WTC11 (cell line): ENCODE measurements at regions not wholly inside any gene's neighbourhood (a gene's known extent, or its start where the extent isn't known, plus 50 kb on each side); places are given as distances from the start of the nearest gene placed in this dataset.

Experiments used
- ATAC-seq: fragments of 200-7000 bp; cut with Tn5 transposase; 2 replicates; pipeline ENCODE4 v1.10.0; 2021; ENCODE audit warnings: mild to moderate bottlenecking, moderate library complexity
- CTCF ChIA-PET: fragments of 300-600 bp; sonication (Branson Sonifier 250); formaldehyde crosslinking; loops from one replicate; lab custom pipeline; 2021; ENCODE audit warnings: antibody characterized with exemption; lab: Charles Lee
- POLR2A ChIA-PET: fragments of 350-600 bp; sonication (Branson Sonifier 250); formaldehyde crosslinking; loops from one replicate; lab custom pipeline; 2021; ENCODE audit warnings: antibody characterized with exemption; lab: Charles Lee
- DNase-seq: peaks from one replicate; pipeline ENCODE4 v3.0.0; 2021; ENCODE audit warnings: low spot score
- H3K27ac Mint-ChIP-seq: 2 replicates; pipeline ENCODE4 v1.8.0; 2021; ENCODE audit warnings: mixed read lengths
- H3K27me3 Mint-ChIP-seq: 2 replicates; pipeline ENCODE4 v1.8.0; 2021; ENCODE audit warnings: low read depth, mild to moderate bottlenecking, moderate library complexity, mixed read lengths
- H3K36me3 Mint-ChIP-seq: 2 replicates; pipeline ENCODE4 v1.8.0; 2021; ENCODE audit warnings: mixed read lengths
- H3K4me1 Mint-ChIP-seq: 2 replicates; pipeline ENCODE4 v1.8.0; 2022; ENCODE audit warnings: mixed read lengths
- H3K4me3 Mint-ChIP-seq: 2 replicates; pipeline ENCODE4 v1.8.0; 2021; ENCODE audit warnings: mild to moderate bottlenecking, moderate library complexity, mixed read lengths
- H3K9me3 Mint-ChIP-seq: 2 replicates; pipeline ENCODE4 v1.8.0; 2021; ENCODE audit warnings: mixed read lengths
- ATF2 ChIP-seq: sonication (generic); formaldehyde crosslinking; IDR thresholded peaks from 2 replicates; pipeline ENCODE4 v1.8.1; 2022; ENCODE audit warnings: low read depth, missing genetic modification reagents, borderline replicate concordance
- ATF6 ChIP-seq: sonication (generic); formaldehyde crosslinking; IDR thresholded peaks from 2 replicates; pipeline ENCODE4 v1.8.1; 2023; ENCODE audit warnings: mild to moderate bottlenecking, missing genetic modification reagents
- E2F1 ChIP-seq: sonication (generic); formaldehyde crosslinking; IDR thresholded peaks from 2 replicates; pipeline ENCODE4 v1.8.0; 2022; ENCODE audit warnings: mild to moderate bottlenecking, missing genetic modification reagents
- ELF4 ChIP-seq: sonication (generic); formaldehyde crosslinking; IDR thresholded peaks from 2 replicates; pipeline ENCODE4 v1.8.1; 2022; ENCODE audit warnings: low read depth, mild to moderate bottlenecking, moderate library complexity, missing genetic modification reagents
- EMX1 ChIP-seq: fragments of 250-450 bp; sonication (Bioruptor Pico); IDR thresholded peaks from 2 replicates; pipeline ENCODE4 v1.8.0; 2021; ENCODE audit warnings: mild to moderate bottlenecking
- FOXK1 ChIP-seq: sonication (generic); formaldehyde crosslinking; IDR thresholded peaks from 2 replicates; pipeline ENCODE4 v1.8.0; 2022; ENCODE audit warnings: mild to moderate bottlenecking, moderate library complexity, missing genetic modification reagents
- HMGXB4 ChIP-seq: sonication (generic); formaldehyde crosslinking; IDR thresholded peaks from 2 replicates; pipeline ENCODE4 v1.8.1; 2023; ENCODE audit warnings: mild to moderate bottlenecking, moderate library complexity, missing genetic modification reagents
- MXD4 ChIP-seq: fragments of 250-450 bp; sonication (Bioruptor Pico); IDR thresholded peaks from 2 replicates; pipeline ENCODE4 v1.8.0; 2021; ENCODE audit warnings: mild to moderate bottlenecking, moderate library complexity, borderline replicate concordance
- NFYB ChIP-seq: sonication (generic); formaldehyde crosslinking; conservative IDR thresholded peaks from 2 replicates; pipeline ENCODE4 v1.8.0; 2022; ENCODE audit warnings: low read depth, missing genetic modification reagents
- RORB ChIP-seq: fragments of 250-450 bp; sonication (Bioruptor Pico); IDR thresholded peaks from 2 replicates; pipeline ENCODE4 v1.9.0; 2021; ENCODE audit warnings: mild to moderate bottlenecking
- SOX15 ChIP-seq: fragments of 250-450 bp; sonication (Bioruptor Pico); IDR thresholded peaks from 2 replicates; pipeline ENCODE4 v1.9.0; 2021; ENCODE audit warnings: mild to moderate bottlenecking
- ZNF121 ChIP-seq: sonication (generic); formaldehyde crosslinking; IDR thresholded peaks from 2 replicates; pipeline ENCODE4 v1.8.0; 2023; ENCODE audit warnings: missing genetic modification reagents
- ZNF512 ChIP-seq: sonication (generic); formaldehyde crosslinking; IDR thresholded peaks from 2 replicates; pipeline ENCODE4 v1.8.1; 2022; ENCODE audit warnings: missing genetic modification reagents, borderline replicate concordance
- TF ChIP-seq, protein P1 (sequence below): sonication (generic); formaldehyde crosslinking; IDR thresholded peaks from 2 replicates; pipeline ENCODE4 v1.8.1; 2023; ENCODE audit warnings: mild to moderate bottlenecking, missing genetic modification reagents
- TF ChIP-seq, protein P2 (sequence below): sonication (generic); formaldehyde crosslinking; IDR thresholded peaks from 2 replicates; pipeline ENCODE4 v1.8.1; 2023; ENCODE audit warnings: mild to moderate bottlenecking, missing genetic modification reagents, borderline replicate concordance
- TF ChIP-seq, protein P3 (sequence below): fragments of 250-450 bp; sonication (Bioruptor Pico); IDR thresholded peaks from 2 replicates; pipeline ENCODE4 v1.9.0; 2021; ENCODE audit warnings: mild to moderate bottlenecking

DNA sequence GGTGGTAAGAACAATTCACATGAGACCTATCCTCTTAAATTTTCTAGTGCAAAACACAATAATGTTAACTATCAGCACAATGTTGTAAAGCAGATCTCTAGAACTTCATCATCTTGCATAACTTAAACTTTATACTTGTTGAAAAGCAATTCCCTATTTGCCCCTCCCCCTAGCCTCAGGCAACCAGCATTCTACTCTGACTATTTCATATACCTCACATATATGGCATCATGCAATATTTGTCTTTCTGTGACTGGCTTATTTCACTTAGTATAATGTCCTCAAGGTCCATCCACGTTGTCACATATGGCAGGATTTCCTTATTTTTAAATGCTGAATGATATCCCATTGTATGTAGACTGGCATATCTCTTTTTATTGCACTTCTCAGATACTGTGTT is 86.5 kb downstream of the STRADB start (continued):
- TF ChIP-seq, protein P1, sequence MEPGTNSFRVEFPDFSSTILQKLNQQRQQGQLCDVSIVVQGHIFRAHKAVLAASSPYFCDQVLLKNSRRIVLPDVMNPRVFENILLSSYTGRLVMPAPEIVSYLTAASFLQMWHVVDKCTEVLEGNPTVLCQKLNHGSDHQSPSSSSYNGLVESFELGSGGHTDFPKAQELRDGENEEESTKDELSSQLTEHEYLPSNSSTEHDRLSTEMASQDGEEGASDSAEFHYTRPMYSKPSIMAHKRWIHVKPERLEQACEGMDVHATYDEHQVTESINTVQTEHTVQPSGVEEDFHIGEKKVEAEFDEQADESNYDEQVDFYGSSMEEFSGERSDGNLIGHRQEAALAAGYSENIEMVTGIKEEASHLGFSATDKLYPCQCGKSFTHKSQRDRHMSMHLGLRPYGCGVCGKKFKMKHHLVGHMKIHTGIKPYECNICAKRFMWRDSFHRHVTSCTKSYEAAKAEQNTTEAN (CRISPR knock-in tag), result no peak
- TF ChIP-seq FOXK1 (CRISPR knock-in tag), result no peak

- H3K36me3 Mint-ChIP-seq, result no peaks in the 10 kb centered on the region
- ATAC-seq, result no peak
- CTCF ChIA-PET, result no interaction called here
- POLR2A ChIA-PET, result no interaction called here
- no peak for DNase-seq
- no peak overlapping the region for H3K4me3 Mint-ChIP-seq
- no peak overlapping the region for H3K27ac Mint-ChIP-seq
- H3K9me3 Mint-ChIP-seq, result peaks cover 29% of the 10 kb centered on the region
- TF ChIP-seq ATF2 (CRISPR knock-in tag), result no peak
- TF ChIP-seq RORB (CRISPR knock-in tag), result no peak
- no peaks in the 10 kb centered on the region for H3K4me1 Mint-ChIP-seq
- H3K27me3 Mint-ChIP-seq, result 0 out of 2 replicates have a peak, but pooled peaks cover 6% of the 10 kb centered on the region
Measured at GRCh38 chr2:201536754-201537153, 85.2 kb downstream of the STRADB start.

DNA sequence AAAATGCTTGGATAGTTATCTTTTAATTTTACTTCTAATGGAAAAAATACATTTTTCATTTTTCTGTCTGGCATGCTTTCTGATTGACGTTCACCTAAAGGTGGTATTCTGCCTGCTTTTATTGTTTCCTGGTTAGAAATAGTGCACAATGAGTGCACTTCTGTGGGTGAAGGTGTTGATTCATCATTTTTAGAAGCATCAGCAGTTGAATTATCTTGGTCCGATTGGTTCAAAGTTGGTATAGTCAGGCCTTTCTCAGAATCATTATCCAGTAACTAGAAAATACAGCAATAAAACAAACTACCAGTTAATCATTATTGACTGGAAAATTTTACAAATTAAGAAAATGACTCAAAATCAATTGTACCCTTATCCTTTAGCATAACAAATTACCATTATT is 84.5 kb downstream of the STRADB start:
- Mint-ChIP-seq H3K27ac (no peak overlapping the region), H3K36me3 (no peaks in the 10 kb centered on the region), H3K27me3 (0 out of 2 replicates have a peak, but pooled peaks cover 6% of the 10 kb centered on the region), H3K9me3 (peaks cover 35% of the 10 kb centered on the region), H3K4me1 (no peaks in the 10 kb centered on the region), H3K4me3 (no peak overlapping the region)
- DNase-seq, result no peak
- POLR2A ChIA-PET, result no interaction called here
- ATAC-seq, result no peak
- CTCF ChIA-PET, result no interaction called here
- TF ChIP-seq ATF6 (CRISPR knock-in tag), result no peak
- no peak for TF ChIP-seq MXD4 (CRISPR knock-in tag)
- TF ChIP-seq ZNF121 (CRISPR knock-in tag), result no peak
- TF ChIP-seq EMX1 (CRISPR knock-in tag), result no peak
- TF ChIP-seq ZNF512 (CRISPR knock-in tag), result no peak
- no peak for TF ChIP-seq HMGXB4 (CRISPR knock-in tag)
- TF ChIP-seq, protein P2, sequence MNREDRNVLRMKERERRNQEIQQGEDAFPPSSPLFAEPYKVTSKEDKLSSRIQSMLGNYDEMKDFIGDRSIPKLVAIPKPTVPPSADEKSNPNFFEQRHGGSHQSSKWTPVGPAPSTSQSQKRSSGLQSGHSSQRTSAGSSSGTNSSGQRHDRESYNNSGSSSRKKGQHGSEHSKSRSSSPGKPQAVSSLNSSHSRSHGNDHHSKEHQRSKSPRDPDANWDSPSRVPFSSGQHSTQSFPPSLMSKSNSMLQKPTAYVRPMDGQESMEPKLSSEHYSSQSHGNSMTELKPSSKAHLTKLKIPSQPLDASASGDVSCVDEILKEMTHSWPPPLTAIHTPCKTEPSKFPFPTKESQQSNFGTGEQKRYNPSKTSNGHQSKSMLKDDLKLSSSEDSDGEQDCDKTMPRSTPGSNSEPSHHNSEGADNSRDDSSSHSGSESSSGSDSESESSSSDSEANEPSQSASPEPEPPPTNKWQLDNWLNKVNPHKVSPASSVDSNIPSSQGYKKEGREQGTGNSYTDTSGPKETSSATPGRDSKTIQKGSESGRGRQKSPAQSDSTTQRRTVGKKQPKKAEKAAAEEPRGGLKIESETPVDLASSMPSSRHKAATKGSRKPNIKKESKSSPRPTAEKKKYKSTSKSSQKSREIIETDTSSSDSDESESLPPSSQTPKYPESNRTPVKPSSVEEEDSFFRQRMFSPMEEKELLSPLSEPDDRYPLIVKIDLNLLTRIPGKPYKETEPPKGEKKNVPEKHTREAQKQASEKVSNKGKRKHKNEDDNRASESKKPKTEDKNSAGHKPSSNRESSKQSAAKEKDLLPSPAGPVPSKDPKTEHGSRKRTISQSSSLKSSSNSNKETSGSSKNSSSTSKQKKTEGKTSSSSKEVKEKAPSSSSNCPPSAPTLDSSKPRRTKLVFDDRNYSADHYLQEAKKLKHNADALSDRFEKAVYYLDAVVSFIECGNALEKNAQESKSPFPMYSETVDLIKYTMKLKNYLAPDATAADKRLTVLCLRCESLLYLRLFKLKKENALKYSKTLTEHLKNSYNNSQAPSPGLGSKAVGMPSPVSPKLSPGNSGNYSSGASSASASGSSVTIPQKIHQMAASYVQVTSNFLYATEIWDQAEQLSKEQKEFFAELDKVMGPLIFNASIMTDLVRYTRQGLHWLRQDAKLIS, result no peak
- TF ChIP-seq E2F1 (CRISPR knock-in tag), result no peak
- TF ChIP-seq, protein P3, sequence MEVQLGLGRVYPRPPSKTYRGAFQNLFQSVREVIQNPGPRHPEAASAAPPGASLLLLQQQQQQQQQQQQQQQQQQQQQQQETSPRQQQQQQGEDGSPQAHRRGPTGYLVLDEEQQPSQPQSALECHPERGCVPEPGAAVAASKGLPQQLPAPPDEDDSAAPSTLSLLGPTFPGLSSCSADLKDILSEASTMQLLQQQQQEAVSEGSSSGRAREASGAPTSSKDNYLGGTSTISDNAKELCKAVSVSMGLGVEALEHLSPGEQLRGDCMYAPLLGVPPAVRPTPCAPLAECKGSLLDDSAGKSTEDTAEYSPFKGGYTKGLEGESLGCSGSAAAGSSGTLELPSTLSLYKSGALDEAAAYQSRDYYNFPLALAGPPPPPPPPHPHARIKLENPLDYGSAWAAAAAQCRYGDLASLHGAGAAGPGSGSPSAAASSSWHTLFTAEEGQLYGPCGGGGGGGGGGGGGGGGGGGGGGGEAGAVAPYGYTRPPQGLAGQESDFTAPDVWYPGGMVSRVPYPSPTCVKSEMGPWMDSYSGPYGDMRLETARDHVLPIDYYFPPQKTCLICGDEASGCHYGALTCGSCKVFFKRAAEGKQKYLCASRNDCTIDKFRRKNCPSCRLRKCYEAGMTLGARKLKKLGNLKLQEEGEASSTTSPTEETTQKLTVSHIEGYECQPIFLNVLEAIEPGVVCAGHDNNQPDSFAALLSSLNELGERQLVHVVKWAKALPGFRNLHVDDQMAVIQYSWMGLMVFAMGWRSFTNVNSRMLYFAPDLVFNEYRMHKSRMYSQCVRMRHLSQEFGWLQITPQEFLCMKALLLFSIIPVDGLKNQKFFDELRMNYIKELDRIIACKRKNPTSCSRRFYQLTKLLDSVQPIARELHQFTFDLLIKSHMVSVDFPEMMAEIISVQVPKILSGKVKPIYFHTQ, result no peak
- TF ChIP-seq NFYB (CRISPR knock-in tag), result no peak
- no peak for TF ChIP-seq ELF4
- TF ChIP-seq SOX15 (CRISPR knock-in tag), result no peak
